ENCODE measurements at regions not wholly inside any gene's neighbourhood (a gene's known extent, or its start where the extent isn't known, plus 50 kb on each side); places are given as distances from the start of the nearest gene placed in this dataset.

- no peak for DNase-seq
These were observed 110.5 kb upstream of the DOK5 start for GRCh38 chr20:54364919-54365318.

DNA sequence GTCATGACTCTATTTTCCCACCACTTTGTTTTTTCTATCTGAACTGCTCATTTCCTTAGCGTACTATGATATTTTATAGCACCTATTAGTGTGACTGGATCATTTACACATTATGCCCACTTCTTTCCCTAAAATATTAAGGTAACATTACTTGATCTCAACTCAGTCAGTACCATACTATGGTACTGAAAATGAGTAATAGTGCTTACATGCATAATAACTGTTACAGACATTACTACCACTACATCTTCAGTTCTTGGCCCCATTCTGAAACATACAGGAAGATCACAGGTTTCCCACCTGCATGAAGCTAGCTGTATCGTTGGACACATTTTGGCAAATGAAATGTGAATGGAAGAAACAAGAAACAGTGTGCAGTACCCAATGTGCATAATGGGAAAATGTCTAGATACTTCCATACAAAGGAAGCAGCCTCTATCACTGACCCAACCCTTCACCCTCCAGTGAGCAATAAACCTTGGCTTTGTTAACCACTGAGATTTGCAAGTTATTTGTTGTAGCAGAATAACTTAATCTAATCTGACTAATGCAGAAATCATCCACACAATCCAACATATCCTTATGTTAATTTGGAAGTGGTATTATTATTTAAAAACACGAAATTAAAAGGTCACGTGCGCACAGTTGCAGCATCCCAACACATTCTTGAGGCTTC is 108.6 kb upstream of the DOK5 start:
- no peak for DNase-seq

- no peak for DNase-seq
These were observed 106.8 kb upstream of the DOK5 start for GRCh38 chr20:54368570-54368969.

DNA sequence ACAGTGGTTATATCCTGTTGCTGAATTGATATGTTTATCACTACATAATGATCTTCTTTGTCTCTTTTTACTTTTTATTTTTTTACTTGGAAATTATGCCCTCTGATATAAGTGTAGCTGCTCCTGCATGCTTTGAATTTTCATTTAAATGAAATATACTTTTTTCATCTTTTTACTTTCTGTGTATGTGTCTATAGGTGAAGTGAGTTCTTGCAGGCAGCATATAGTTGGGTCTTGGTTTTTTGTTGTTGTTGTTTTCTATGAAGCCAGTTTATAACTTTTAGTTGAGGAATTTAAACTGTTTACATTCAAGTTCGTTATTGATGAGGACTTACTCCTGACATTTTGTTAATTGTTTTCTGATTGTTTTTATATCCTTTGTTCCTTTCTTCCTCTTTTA is 103.1 kb upstream of the DOK5 start:
- DNase-seq = no peak

DNA sequence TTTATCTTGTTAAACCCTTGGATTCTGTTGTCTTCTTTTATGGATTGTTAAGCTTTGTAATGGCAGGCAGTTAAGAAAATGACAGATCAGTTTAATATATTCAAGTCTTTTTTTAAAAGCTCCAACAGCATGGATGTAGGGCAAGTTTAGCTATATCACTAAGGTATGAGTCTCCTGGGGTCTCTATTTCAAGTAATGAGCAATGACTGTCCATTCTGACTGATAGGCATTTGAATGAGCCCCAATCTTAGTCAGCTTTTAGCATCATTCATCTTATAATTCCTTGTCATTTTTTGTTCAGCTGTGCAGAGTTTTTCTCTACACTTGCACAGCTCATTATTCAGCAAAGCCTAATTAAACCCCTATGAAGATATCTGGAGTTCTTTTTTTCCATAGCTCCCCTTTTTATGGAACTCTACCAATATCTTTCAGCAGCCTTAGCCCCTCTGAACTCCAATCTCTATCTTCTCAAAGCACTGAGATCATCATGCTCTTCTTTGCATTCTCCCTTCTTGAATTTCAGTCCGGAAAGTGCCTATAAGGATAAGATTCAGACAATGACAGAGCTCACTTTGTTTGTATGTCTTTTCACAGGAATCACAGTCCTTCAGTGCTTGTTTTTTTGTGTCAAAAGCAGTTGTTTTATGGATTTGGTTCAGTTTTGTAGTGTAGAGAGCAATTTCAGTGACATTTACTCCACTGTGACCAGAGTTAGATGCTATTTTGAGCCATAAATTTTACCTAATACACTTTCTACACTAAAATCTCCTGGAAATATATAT is 97.2 kb upstream of the DOK5 start:
- DNase-seq = no peak

DNA sequence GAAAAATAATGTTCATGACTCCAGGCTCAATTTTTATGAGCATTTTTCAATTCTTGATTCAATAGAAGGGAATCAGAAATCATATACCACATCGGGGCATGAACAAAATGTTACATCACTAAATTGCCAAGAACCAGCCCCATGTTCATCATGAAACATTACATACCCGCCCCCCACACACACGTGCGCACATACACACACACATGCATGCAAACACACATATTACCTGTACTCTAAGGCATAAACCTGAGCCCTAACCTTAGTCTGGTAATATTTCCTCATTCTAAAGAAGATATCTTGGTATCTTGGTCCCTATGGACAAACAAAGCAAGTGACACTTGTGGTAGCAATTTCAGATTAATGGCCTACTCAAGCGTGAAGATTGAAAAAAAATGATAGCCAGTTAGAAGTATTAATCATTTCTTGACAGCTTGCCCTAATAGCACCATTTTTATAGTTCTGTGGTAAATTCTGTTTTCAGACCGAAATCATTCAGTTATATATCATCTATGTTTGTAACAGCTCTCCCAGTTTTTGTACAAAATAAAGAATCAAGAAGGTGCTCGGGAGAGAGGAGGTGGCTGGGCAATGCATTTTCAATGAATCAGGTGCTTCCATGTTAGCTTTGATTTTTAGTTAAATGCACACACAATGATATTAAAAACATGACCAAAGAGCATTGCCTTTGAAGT is 95.4 kb upstream of the DOK5 start:
- no peak for DNase-seq

DNA sequence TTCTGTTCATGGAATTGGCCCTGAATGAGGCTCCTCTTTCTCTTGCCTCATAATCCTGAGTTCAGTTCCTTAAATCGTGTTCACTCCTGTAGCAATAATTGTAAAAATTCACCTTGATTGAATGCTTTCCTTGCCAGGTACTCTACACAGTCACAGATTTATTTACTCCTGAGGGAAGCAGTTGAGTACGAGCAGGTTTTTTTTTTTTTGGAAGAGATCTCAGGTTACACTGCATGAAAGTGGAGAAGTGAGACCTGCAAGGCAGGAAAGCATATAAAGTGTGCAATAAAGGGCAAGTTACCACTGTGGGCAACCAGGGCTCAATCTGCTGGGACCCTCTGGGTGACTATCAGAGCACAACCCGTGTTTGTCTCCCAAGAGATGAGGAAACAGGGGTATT is 93.0 kb upstream of the DOK5 start:
- no peak for DNase-seq

GRCh38 chr20:54385746-54386145 is 89.6 kb upstream of the DOK5 start:
- no peak for DNase-seq

- no peak for DNase-seq
These were observed 85.7 kb upstream of the DOK5 start for GRCh38 chr20:54389596-54390280.

GRCh38 chr20:54397292-54398140 is 77.9 kb upstream of the DOK5 start:
- no peak for DNase-seq

- DNase-seq = no peak
These were observed 76.6 kb upstream of the DOK5 start for GRCh38 chr20:54398814-54399213.

DNA sequence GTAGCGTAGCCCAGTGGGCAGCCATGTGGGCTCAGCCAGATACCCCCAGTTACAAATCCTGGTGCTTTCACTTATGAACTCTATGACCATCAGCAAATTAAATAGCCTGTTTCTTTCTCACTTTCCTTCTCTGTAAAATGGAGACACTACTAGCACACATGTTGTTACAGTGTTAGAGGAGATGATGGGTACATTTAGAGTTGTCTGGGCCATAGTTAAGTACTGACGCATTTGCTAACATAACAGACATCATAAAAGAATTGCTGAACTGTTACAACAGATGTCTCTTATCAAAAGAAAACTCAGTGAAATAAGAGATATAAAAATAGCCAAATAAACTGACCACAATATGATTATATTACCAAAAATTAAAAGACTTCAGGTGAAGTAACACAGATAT is 69.9 kb upstream of the DOK5 start:
- no peak for DNase-seq

- no peak for DNase-seq
These were observed 67.9 kb upstream of the DOK5 start for GRCh38 chr20:54407459-54407858.

- no peak for DNase-seq
These were observed 59.4 kb upstream of the DOK5 start for GRCh38 chr20:54415967-54416366.

DNA sequence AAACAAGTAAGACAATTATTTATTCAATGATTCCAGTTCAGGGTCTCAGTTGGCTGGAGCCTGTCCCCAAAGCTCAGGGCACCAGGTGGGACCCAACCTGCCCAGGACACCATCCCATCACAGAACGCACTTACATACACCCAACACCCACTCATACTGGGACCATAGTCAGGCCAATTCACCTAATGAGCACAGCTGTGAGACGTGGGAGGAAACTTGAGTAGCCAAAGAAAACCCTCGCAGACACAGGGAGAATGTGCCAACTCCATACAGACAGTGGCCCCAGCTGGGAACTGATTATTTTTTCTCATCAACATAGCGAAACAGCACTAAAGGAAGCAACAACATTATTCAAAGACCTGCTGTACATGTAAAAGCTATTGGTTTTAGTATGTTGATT is 58.6 kb upstream of the DOK5 start:
- no peak for DNase-seq

DNA sequence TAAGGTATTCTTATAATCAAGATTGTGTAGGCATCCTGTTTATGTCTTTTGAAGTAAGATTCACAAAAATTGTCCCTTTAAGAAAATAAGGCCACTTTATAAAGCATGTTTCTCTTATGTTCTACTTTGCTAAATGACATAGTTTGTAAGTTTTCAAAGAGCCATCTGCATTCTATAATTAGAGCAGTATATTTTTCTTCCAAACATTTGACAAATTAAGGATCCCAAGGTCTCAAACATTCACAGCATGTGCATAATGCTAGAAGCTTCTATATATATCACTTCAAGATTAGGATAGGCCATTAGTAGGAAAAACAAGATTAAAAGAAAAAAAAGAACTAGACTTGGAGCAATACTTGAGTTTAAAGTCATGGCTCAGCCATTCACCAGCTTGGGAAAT is 55.9 kb upstream of the DOK5 start:
- no peak for DNase-seq
